Fibroblast of mammary gland (primary cell): ENCODE measurements at regions not wholly inside any gene's neighbourhood (a gene's known extent, or its start where the extent isn't known, plus 50 kb on each side); places are given as distances from the start of the nearest gene placed in this dataset.

Experiments used
- DNase-seq: peaks from one replicate; pipeline ENCODE4 v3.0.0-alpha.2; 2010; ENCODE audit warnings: low read depth
- H3K4me3 ChIP-seq: 2 replicates; pipeline ENCODE4 v1.5.1; 2011; ENCODE audit warnings: low read depth, mild to moderate bottlenecking, low read length, moderate library complexity; ENCODE audit not compliant: control insufficient read depth
- TF ChIP-seq, protein P1 (sequence below): conservative IDR thresholded peaks from 2 replicates; pipeline ENCODE4 v1.5.1; 2011; ENCODE audit warnings: low read depth, low read length, inconsistent platforms; ENCODE audit not compliant: control insufficient read depth, insufficient read depth

DNA sequence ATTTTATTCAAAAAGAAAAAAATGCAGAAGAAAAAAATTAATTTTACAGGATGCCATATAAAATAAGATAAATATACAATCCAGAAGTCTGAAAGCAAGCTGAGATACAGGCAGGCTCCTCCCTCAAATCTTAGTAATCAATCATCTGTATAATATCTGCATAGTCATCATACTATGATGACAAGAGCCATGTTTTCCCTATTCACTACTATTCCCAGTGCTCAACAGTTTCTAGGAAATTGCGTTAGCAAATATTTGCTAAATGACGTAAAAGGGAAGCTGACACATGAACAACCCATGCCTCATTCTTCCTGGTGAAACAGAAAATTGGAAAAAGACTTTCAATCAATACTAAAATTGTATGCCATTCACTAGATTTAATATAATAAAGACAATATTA, 793.2 kb downstream of the SUCLG1 start:
- DNase-seq = peak; percentile 22
- no peak overlapping the region for H3K4me3 ChIP-seq
- TF ChIP-seq, protein P1, sequence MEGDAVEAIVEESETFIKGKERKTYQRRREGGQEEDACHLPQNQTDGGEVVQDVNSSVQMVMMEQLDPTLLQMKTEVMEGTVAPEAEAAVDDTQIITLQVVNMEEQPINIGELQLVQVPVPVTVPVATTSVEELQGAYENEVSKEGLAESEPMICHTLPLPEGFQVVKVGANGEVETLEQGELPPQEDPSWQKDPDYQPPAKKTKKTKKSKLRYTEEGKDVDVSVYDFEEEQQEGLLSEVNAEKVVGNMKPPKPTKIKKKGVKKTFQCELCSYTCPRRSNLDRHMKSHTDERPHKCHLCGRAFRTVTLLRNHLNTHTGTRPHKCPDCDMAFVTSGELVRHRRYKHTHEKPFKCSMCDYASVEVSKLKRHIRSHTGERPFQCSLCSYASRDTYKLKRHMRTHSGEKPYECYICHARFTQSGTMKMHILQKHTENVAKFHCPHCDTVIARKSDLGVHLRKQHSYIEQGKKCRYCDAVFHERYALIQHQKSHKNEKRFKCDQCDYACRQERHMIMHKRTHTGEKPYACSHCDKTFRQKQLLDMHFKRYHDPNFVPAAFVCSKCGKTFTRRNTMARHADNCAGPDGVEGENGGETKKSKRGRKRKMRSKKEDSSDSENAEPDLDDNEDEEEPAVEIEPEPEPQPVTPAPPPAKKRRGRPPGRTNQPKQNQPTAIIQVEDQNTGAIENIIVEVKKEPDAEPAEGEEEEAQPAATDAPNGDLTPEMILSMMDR = no peak

DNA sequence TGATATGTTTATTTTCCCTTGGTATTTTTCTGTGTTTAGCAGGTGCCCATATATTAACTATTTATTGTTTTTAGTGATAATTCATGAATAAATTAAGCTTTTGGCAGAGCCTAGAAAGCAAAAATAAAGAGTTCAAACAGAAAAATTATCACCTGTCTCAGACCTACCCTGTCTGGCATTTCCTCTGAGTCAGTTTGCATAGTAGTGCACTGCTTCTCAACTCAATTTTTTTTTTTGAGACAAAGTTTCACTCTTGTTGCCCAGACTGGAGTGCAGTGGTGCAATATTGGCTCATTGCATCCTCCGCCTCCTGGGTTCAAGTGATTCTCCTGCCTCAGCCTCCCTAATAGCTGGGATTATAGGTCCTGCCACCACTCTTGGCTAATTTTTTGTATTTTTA, 793.9 kb downstream of the SUCLG1 start:
- H3K4me3 ChIP-seq = no peak overlapping the region
- no peak for DNase-seq
- TF ChIP-seq, protein P1 = no peak

DNA sequence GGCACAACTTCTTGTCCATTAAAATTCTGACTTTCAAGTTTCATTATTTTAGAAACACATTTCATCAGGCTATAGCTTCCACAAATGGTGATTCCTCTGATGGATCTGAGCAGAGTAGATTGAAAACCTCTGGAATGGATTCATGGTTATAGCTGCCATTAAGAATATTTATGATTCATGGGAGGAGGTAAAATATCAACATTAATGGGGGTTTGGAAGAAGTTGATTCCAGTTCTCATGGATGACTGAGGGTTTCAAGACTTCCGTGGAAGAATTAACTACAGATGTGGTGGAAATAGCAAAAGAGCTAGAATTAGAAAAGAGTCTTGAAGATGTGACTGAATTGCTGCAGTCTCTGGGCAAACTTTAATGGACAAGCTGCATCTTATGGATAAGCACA, 797.4 kb downstream of the SUCLG1 start:
- TF ChIP-seq, protein P1 = no peak
- DNase-seq = no peak
- H3K4me3 ChIP-seq = no peak overlapping the region

DNA sequence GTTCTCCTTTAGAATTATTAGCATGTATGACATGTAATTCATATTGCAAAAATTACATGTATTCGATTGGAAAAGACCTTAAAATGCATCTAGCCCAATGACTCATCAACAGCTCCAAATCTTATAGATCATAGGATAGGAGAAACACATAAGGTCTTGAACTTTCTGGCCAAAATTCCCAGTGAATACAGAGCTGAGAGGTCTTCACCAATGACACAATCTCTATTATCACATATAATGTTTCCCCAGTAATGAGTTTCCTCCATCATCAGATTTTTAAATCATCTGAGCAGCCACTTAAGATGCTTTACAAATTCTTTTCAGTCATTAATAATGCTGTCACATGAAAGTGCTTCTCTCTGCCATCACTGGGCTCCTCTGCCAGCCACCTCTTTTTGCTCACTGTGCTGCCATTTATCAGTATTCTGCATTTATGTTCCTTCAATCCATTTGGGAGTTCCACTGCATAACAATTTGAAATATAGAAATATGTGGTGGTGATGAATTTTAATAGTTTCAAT, 804.9 kb downstream of the SUCLG1 start:
- no peak for DNase-seq
- TF ChIP-seq, protein P1 = no peak

DNA sequence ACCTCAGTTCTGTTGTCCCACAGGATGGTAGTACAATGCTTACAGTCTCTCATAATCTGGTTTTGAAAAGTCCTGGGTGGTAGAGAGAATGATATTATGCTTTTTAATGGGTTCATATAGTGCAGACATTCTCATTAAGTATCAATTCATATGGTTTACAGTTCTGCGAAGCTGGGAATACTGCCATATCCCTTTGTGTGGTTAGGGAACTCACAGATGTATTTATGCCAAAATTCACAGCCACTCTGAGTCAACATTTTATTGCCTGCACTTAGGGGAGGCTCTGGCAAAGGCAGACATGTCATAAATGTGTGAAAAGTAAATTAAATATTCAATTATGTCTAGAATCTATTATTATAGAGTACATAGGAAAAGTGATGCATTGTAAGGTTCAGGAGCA, 808.2 kb downstream of the SUCLG1 start:
- DNase-seq = no peak
- TF ChIP-seq, protein P1 = no peak
- no peak overlapping the region for H3K4me3 ChIP-seq

More for the DNA sequence above, 804.9 kb downstream of the SUCLG1 start:
- H3K4me3 ChIP-seq = no peak overlapping the region

DNA sequence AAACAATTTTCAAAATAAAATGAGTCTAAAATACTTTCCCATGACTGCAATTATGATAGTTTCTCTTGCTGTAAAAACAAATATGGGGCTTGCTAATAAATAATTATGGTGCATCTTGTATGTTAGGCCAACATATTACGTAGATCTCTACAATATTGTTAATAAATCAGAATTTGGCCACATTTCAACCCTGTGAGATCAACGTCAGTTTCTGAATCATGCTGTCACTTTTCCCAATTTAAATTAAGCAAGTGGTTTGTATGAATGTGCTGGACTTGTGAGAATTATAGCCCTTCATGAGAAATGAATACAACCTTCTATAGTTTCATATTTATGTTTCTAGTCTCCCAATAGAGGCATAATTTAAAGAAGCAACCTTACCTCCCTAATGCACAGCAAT, 808.9 kb downstream of the SUCLG1 start:
- TF ChIP-seq, protein P1 = no peak
- no peak overlapping the region for H3K4me3 ChIP-seq
- no peak for DNase-seq

DNA sequence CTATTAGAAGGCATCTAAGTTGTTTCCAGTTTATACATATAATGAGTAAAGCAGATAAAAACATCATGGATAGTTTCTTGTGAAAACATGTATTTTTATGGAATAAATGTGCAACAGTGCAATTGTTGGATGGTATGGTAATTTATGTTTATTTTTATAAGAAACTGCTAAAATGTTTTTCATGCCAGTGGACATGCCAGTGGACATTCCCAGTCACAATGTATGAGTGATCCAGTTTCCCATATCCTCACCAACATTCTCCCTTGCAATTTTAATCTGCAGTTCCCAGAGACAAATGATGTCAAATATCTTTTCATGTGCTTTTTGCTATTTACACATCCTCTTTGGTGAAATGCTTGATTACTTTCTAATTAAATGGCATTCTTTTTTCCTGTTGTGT, 818.6 kb downstream of the SUCLG1 start:
- no peak for DNase-seq
- no peak overlapping the region for H3K4me3 ChIP-seq
- TF ChIP-seq, protein P1 = no peak
